H1 (cell line): ENCODE measurements at regions not wholly inside any gene's neighbourhood (a gene's known extent, or its start where the extent isn't known, plus 50 kb on each side); places are given as distances from the start of the nearest gene placed in this dataset.

Experiments
- CTCF ChIA-PET: fragments of 300-600 bp; sonication (Branson Sonifier 250); formaldehyde crosslinking; loops from one replicate; lab custom pipeline; 2021; ENCODE audit not compliant: partially characterized antibody; lab: Charles Lee
- POLR2A ChIA-PET: fragments of 300-600 bp; sonication (Branson Sonifier 250); formaldehyde crosslinking; loops from one replicate; lab custom pipeline; 2021; ENCODE audit warnings: inconsistent platforms; ENCODE audit not compliant: partially characterized antibody; lab: Charles Lee
- DNase-seq, 2 experiments: peaks; one replicate each; pipeline versions ENCODE4 v3.0.0 to v3.0.0-alpha.2; 2010 to 2022; ENCODE audit warnings: low spot score in 2 of 2, low read depth in 1 of 2, mixed read lengths in 1 of 2
- FAIRE-seq: peaks from 2 replicates; lab custom pipeline; 2011; peaks lifted over from hg19 to GRCh38; lab: Jason Lieb, UNC
- H2AFZ ChIP-seq: 2 replicates; pipeline ENCODE4 v1.8.1; 2012; ENCODE audit warnings: low read length, inconsistent platforms
- H2AK5ac ChIP-seq: 2 replicates; pipeline ENCODE4 v1.6.1; 2013; ENCODE audit warnings: low read depth, low read length
- H2BK120ac ChIP-seq: replicated peaks from 2 replicates; pipeline ENCODE3; 2013; ENCODE audit warnings: low read depth, low read length, inconsistent platforms
- H2BK12ac ChIP-seq: 2 replicates; pipeline ENCODE4 v1.6.1; 2013; ENCODE audit warnings: low read depth, low read length
- H2BK15ac ChIP-seq: 2 replicates; pipeline ENCODE4 v1.6.1; 2013; ENCODE audit warnings: low read length
- H2BK20ac ChIP-seq: 2 replicates; pipeline ENCODE4 v1.6.1; 2013; ENCODE audit warnings: low read length
- H2BK5ac ChIP-seq: 2 replicates; pipeline ENCODE4 v1.6.1; 2013; ENCODE audit warnings: low read depth, low read length
- H3K14ac ChIP-seq: 2 replicates; pipeline ENCODE4 v1.6.1; 2013; ENCODE audit warnings: inconsistent platforms; ENCODE audit not compliant: insufficient read length
- H3K18ac ChIP-seq: 2 replicates; pipeline ENCODE4 v1.6.1; 2013; ENCODE audit warnings: low read length; ENCODE audit errors: extremely low read depth
- H3K23ac ChIP-seq: 2 replicates; pipeline ENCODE4 v1.6.1; 2013; ENCODE audit warnings: inconsistent platforms; ENCODE audit not compliant: insufficient read length
- H3K23me2 ChIP-seq: 2 replicates; pipeline ENCODE4 v1.6.1; 2013; ENCODE audit warnings: low read depth, low read length
- H3K27ac ChIP-seq: 2 replicates; pipeline ENCODE4 v1.6.1; 2011; ENCODE audit warnings: low read depth, low read length, inconsistent platforms
- H3K27me3 ChIP-seq, 4 experiments: replicated peaks in 1 of 4; 1 replicate in 1 of 4; 2 replicates in 3 of 4; pipeline versions ENCODE4 v1.6.1 to v1.8.1; 2011 to 2013; ENCODE audit warnings: low read length in 3 of 4, mild to moderate bottlenecking in 3 of 4, inconsistent platforms in 2 of 4, mixed read lengths in 2 of 4, moderate library complexity in 1 of 4; ENCODE audit not compliant: control insufficient read depth in 3 of 4, insufficient read depth in 3 of 4; ENCODE audit errors: extremely low read depth in 1 of 4
- H3K36me3 ChIP-seq, 4 experiments: 2 replicates each; pipeline versions ENCODE4 v1.6.1 to v1.8.1; 2011 to 2013; ENCODE audit warnings: mild to moderate bottlenecking in 4 of 4, low read length in 3 of 4, moderate library complexity in 2 of 4, control low read depth in 1 of 4, inconsistent platforms in 1 of 4; ENCODE audit not compliant: insufficient read depth in 4 of 4, control insufficient read depth in 2 of 4
- H3K4ac ChIP-seq: replicated peaks from 2 replicates; pipeline ENCODE3; 2013; ENCODE audit warnings: low read length, low read depth, mixed read lengths, inconsistent platforms; ENCODE audit not compliant: insufficient read length
- H3K4me1 ChIP-seq, 4 experiments: replicated peaks in 1 of 4; 1 replicate in 1 of 4; 2 replicates in 3 of 4; pipeline versions ENCODE4 v1.6.1 to v1.8.1; 2011 to 2013; ENCODE audit warnings: low read length in 3 of 4, inconsistent platforms in 2 of 4, mixed read lengths in 1 of 4; ENCODE audit not compliant: insufficient read depth in 4 of 4, control insufficient read depth in 3 of 4
- H3K4me2 ChIP-seq, 2 experiments: 2 replicates each; pipeline versions ENCODE4 v1.6.1 to v1.8.1; 2011 to 2013; ENCODE audit warnings: low read depth in 2 of 2, low read length in 2 of 2, control low read depth in 1 of 2, inconsistent platforms in 1 of 2, mild to moderate bottlenecking in 1 of 2; ENCODE audit not compliant: insufficient read depth in 1 of 2
- H3K4me3 ChIP-seq, 4 experiments: fragments of 200-600, 300-600 bp in 1 of 4; sonication (generic), shearing (Covaris generic), sonication (Bioruptor Twin) in 1 of 4; 2 replicates each; pipeline versions ENCODE4 v1.5.1 to v1.8.1; 2011 to 2016; ENCODE audit warnings: low read length in 4 of 4, low read depth in 3 of 4, control low read depth in 2 of 4, inconsistent platforms in 2 of 4, mild to moderate bottlenecking in 2 of 4, mixed read lengths in 1 of 4, moderate library complexity in 1 of 4; ENCODE audit not compliant: insufficient read depth in 2 of 4; ENCODE audit errors: extremely low read depth in 1 of 4
- H3K56ac ChIP-seq: replicated peaks from 2 replicates; pipeline ENCODE3; 2013; ENCODE audit warnings: low read depth, mild to moderate bottlenecking, mixed read lengths, low read length, inconsistent platforms; ENCODE audit not compliant: insufficient read length
- H3K79me1 ChIP-seq: 2 replicates; pipeline ENCODE4 v1.6.1; 2013; ENCODE audit warnings: low read depth, low read length, control low read depth
- H3K79me2 ChIP-seq, 2 experiments: 2 replicates each; pipeline versions ENCODE4 v1.6.1 to v1.8.1; 2012 to 2013; ENCODE audit warnings: low read length in 2 of 2, mild to moderate bottlenecking in 2 of 2, inconsistent platforms in 1 of 2; ENCODE audit not compliant: insufficient read depth in 2 of 2, control insufficient read depth in 1 of 2
- H3K9ac ChIP-seq, 4 experiments: replicated peaks in 1 of 4; 1 replicate in 1 of 4; 2 replicates in 3 of 4; pipeline versions ENCODE4 v1.6.1 to v1.8.1; 2011 to 2013; ENCODE audit warnings: low read depth in 3 of 4, low read length in 3 of 4, control low read depth in 2 of 4, mild to moderate bottlenecking in 2 of 4, moderate library complexity in 2 of 4, inconsistent platforms in 1 of 4; ENCODE audit errors: extremely low read depth in 1 of 4
- H3K9me3 ChIP-seq, 2 experiments: 2 replicates each; pipeline versions ENCODE4 v1.6.1 to v1.8.1; 2012 to 2013; ENCODE audit warnings: mild to moderate bottlenecking in 2 of 2, moderate library complexity in 2 of 2, control low read depth in 1 of 2, inconsistent platforms in 1 of 2, low read depth in 1 of 2, low read length in 1 of 2, mixed read lengths in 1 of 2; ENCODE audit not compliant: insufficient read depth in 2 of 2
- H4K20me1 ChIP-seq, 2 experiments: replicated peaks in 1 of 2; 2 replicates each; pipeline versions ENCODE3 to v1.8.1; 2011 to 2013; ENCODE audit warnings: inconsistent platforms in 2 of 2, low read length in 2 of 2, mild to moderate bottlenecking in 1 of 2; ENCODE audit not compliant: insufficient read depth in 2 of 2, control insufficient read depth in 1 of 2
- H4K5ac ChIP-seq: 2 replicates; pipeline ENCODE4 v1.6.1; 2013; ENCODE audit warnings: low read length, low read depth, mixed read lengths, inconsistent platforms; ENCODE audit not compliant: insufficient read length
- H4K8ac ChIP-seq: 2 replicates; pipeline ENCODE4 v1.8.0; 2013; ENCODE audit warnings: mild to moderate bottlenecking, moderate library complexity, low read length, inconsistent platforms; ENCODE audit not compliant: insufficient read depth; ENCODE audit errors: extremely low read depth
- H4K91ac ChIP-seq: replicated peaks from 2 replicates; pipeline ENCODE3; 2013; ENCODE audit warnings: low read length, mixed read lengths, inconsistent platforms; ENCODE audit not compliant: insufficient read length
- ASH2L ChIP-seq: fragments of 200-600, 300-600 bp; sonication (generic); IDR thresholded peaks from one replicate; pipeline ENCODE4 v1.7.1; 2017; ENCODE audit warnings: low read length
- CBX5 ChIP-seq: fragments of 300-800, 300-1000 bp; sonication (generic); IDR thresholded peaks from 2 replicates; pipeline ENCODE4 v1.7.1; 2016; ENCODE audit warnings: antibody characterized with exemption, low read length, low read depth
- CBX8 ChIP-seq: fragments of 300-800, 300-1000 bp; sonication (generic); IDR thresholded peaks from 2 replicates; pipeline ENCODE4 v1.7.1; 2016; ENCODE audit warnings: low read depth, low read length, borderline replicate concordance
- CEBPB ChIP-seq: IDR thresholded peaks from 2 replicates; pipeline ENCODE4 v1.6.1; 2012; ENCODE audit warnings: low read depth, low read length
- CHD1 ChIP-seq: IDR thresholded peaks from 2 replicates; pipeline ENCODE4 v1.6.1; 2012; ENCODE audit warnings: low read depth, low read length, improper control_type of control experiment
- CHD2 ChIP-seq: IDR thresholded peaks from 2 replicates; pipeline ENCODE4 v1.6.1; 2012; ENCODE audit warnings: low read length, improper control_type of control experiment
- GTF2F1 ChIP-seq: IDR thresholded peaks from 2 replicates; pipeline ENCODE4 v1.6.1; 2012; ENCODE audit warnings: low read depth, low read length, improper control_type of control experiment, borderline replicate concordance
- HDAC6 ChIP-seq: IDR thresholded peaks from one replicate; pipeline ENCODE4 v1.7.1; 2012; ENCODE audit warnings: low read depth, mild to moderate bottlenecking, inconsistent platforms, low read length, moderate library complexity
- KDM4A ChIP-seq: IDR thresholded peaks from one replicate; pipeline ENCODE4 v1.7.1; 2012; ENCODE audit warnings: low read depth, mild to moderate bottlenecking, moderate library complexity, low read length, inconsistent platforms; ENCODE audit not compliant: severe bottlenecking
- POLR2A ChIP-seq, 2 experiments: IDR thresholded peaks; 1 replicate in 1 of 2; 2 replicates in 1 of 2; pipeline ENCODE4 v1.6.1; 2011; ENCODE audit warnings: low read depth in 2 of 2, low read length in 2 of 2, mild to moderate bottlenecking in 2 of 2; ENCODE audit errors: control extremely low read depth in 1 of 2
- SIN3A ChIP-seq, 2 experiments: IDR thresholded peaks in 1 of 2; conservative IDR thresholded peaks in 1 of 2; 2 replicates each; pipeline ENCODE4 v1.6.1; 2011 to 2012; ENCODE audit warnings: low read length in 2 of 2, improper control_type of control experiment in 1 of 2, low read depth in 1 of 2, mild to moderate bottlenecking in 1 of 2
- TAF7 ChIP-seq: optimal IDR thresholded peaks from 2 replicates; pipeline ENCODE3; 2011; ENCODE audit warnings: low read depth, mild to moderate bottlenecking, inconsistent platforms, low read length, moderate library complexity, borderline replicate concordance
- TCF12 ChIP-seq: IDR thresholded peaks from 2 replicates; pipeline ENCODE4 v1.6.1; 2011; ENCODE audit warnings: low read depth, mild to moderate bottlenecking, low read length
- YY1 ChIP-seq: IDR thresholded peaks from 2 replicates; pipeline ENCODE4 v1.6.1; 2011; ENCODE audit warnings: low read depth, mild to moderate bottlenecking, low read length
- WGBS, 2 experiments: shearing (Covaris generic) in 1 of 2; methylation state at CpG; one replicate each; pipeline versions ENCODE4 v1.1.6 to v1.1.7; 2013 to 2015; ENCODE audit warnings: low lambda C conversion rate in 2 of 2, mixed read lengths in 2 of 2, inconsistent platforms in 1 of 2, low coverage in 1 of 2, missing lambda C conversion rate in 1 of 2; ENCODE audit not compliant: insufficient replicate concordance in 2 of 2, insufficient coverage in 1 of 2, insufficient read length in 1 of 2; ENCODE audit errors: extremely low coverage in 1 of 2, missing lambda C conversion rate in 1 of 2; 5-methylcytosine and 5-hydroxymethylcytosine counted together
- TF ChIP-seq, protein P1 (sequence below): IDR thresholded peaks from 2 replicates; pipeline ENCODE4 v1.6.1; 2011; ENCODE audit warnings: low read depth, mild to moderate bottlenecking, low read length; ENCODE audit not compliant: insufficient read depth

- no peak for FAIRE-seq
- CTCF ChIA-PET, result interaction anchor here (0.5 kb wide), 1 partner anchor 161 kb away, joined by 3 read pairs; no protein-coding TSS in a partner anchor
- TF ChIP-seq SIN3A (conservative IDR thresholded peaks at IDR 0.05 in 1 of 2, IDR thresholded peaks at IDR 0.05 in 1 of 2; ENCODE audit: low read depth in 1 of 2, low read length in 2 of 2) (no peak), POLR2A (IDR thresholded peaks at IDR 0.05; ENCODE audit: control extremely low read depth in 1 of 2, low read depth in 2 of 2, low read length in 2 of 2) (no peak), CBX8 (no peak), CEBPB (no peak), ASH2L (no peak), TAF7 (no peak), CHD2 (no peak), CHD1 (no peak), HDAC6 (no peak), GTF2F1 (no peak), YY1 (no peak), CBX5 (no peak), KDM4A (no peak), TCF12 (no peak)
- TF ChIP-seq, protein P1, sequence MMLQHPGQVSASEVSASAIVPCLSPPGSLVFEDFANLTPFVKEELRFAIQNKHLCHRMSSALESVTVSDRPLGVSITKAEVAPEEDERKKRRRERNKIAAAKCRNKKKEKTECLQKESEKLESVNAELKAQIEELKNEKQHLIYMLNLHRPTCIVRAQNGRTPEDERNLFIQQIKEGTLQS, result no peak
Measured at GRCh38 chr1:34324879-34325440, 148.3 kb downstream of the C1orf94 start.

More at GRCh38 chr1:34324879-34325440, 148.3 kb downstream of the C1orf94 start:
- no peak overlapping the region for H2BK15ac ChIP-seq
- H3K27ac ChIP-seq, result no peak overlapping the region
- no peaks in the 10 kb centered on the region for H4K20me1 ChIP-seq
- H3K14ac ChIP-seq, result no peak overlapping the region
- H3K23ac ChIP-seq, result no peak overlapping the region
- no peaks in the 10 kb centered on the region for H3K79me1 ChIP-seq
- H3K9me3 ChIP-seq, result no peaks in the 10 kb centered on the region
- no peaks in the 10 kb centered on the region; a peak in 1 of 7 replicates for H3K4me1 ChIP-seq
- no peak overlapping the region for H3K56ac ChIP-seq
- POLR2A ChIA-PET, result no interaction called here
- no peak overlapping the region for H2AFZ ChIP-seq
- no peaks in the 10 kb centered on the region for H3K79me2 ChIP-seq
- H4K5ac ChIP-seq, result no peak overlapping the region
- no peak overlapping the region for H3K18ac ChIP-seq
- no peak overlapping the region for H3K9ac ChIP-seq
- no peak overlapping the region for H2BK20ac ChIP-seq
- no peak overlapping the region for H3K4me3 ChIP-seq
- 0 out of 2 replicates have a peak, but pooled peaks cover 2% of the 10 kb centered on the region for H3K23me2 ChIP-seq
- H3K4ac ChIP-seq, result no peak overlapping the region
- H2BK12ac ChIP-seq, result no peak overlapping the region
- WGBS, 2 experiments, result 83% methylated on average over 10 of the region's 10 CpGs; no CpG with 5 or more reads in 1 of the 2 experiments
- no peaks in the 10 kb centered on the region for H3K36me3 ChIP-seq
- no peak for DNase-seq
- no peak overlapping the region for H4K8ac ChIP-seq
- no peak overlapping the region for H2BK5ac ChIP-seq
- H2BK120ac ChIP-seq, result no peak overlapping the region
- H3K4me2 ChIP-seq, result no peak overlapping the region
- H3K27me3 ChIP-seq, result no peaks in the 10 kb centered on the region; a peak in 1 of 7 replicates
- no peak overlapping the region for H4K91ac ChIP-seq
- no peak overlapping the region for H2AK5ac ChIP-seq
